ENCODE measurements at regions not wholly inside any gene's neighbourhood (a gene's known extent, or its start where the extent isn't known, plus 50 kb on each side); places are given as distances from the start of the nearest gene placed in this dataset.
"Not testable (repeated sequence)": the region's sequence is repeated elsewhere in the genome, so short reads cannot be mapped to it uniquely, and the experiment has no call there.

DNA sequence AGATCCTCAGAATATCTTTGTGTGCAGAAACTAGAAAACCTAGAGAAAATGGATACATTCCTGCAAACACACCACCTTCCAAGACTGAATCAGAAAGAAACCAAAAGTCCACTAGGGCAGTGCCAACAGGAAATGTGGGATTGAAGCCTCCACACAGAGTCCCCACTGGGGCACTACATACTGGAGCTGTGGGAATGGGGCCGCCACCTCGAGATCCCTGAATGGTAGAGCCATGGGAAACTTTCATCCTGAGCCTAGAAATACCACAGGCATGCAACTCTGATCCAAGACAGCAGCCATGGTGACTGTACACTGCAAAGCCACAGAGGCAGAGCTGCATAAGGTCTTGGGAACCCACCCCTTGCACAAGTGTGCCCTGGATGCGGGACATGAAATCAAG, 4465.5 kb upstream of the OR11H1 start:
- TF ChIP-seq, protein P1, sequence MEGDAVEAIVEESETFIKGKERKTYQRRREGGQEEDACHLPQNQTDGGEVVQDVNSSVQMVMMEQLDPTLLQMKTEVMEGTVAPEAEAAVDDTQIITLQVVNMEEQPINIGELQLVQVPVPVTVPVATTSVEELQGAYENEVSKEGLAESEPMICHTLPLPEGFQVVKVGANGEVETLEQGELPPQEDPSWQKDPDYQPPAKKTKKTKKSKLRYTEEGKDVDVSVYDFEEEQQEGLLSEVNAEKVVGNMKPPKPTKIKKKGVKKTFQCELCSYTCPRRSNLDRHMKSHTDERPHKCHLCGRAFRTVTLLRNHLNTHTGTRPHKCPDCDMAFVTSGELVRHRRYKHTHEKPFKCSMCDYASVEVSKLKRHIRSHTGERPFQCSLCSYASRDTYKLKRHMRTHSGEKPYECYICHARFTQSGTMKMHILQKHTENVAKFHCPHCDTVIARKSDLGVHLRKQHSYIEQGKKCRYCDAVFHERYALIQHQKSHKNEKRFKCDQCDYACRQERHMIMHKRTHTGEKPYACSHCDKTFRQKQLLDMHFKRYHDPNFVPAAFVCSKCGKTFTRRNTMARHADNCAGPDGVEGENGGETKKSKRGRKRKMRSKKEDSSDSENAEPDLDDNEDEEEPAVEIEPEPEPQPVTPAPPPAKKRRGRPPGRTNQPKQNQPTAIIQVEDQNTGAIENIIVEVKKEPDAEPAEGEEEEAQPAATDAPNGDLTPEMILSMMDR (IDR thresholded peaks at IDR 0.05; ENCODE audit: poor library complexity, severe bottlenecking), result not testable (repeated sequence)
- TF ChIP-seq EZH2 (IDR thresholded peaks at IDR 0.05; ENCODE audit: borderline replicate concordance, insufficient read depth, low read length, poor library complexity, severe bottlenecking); POLR2AphosphoS5 (IDR thresholded peaks at IDR 0.05): not testable (repeated sequence)
- TF ChIP-seq, protein P2, sequence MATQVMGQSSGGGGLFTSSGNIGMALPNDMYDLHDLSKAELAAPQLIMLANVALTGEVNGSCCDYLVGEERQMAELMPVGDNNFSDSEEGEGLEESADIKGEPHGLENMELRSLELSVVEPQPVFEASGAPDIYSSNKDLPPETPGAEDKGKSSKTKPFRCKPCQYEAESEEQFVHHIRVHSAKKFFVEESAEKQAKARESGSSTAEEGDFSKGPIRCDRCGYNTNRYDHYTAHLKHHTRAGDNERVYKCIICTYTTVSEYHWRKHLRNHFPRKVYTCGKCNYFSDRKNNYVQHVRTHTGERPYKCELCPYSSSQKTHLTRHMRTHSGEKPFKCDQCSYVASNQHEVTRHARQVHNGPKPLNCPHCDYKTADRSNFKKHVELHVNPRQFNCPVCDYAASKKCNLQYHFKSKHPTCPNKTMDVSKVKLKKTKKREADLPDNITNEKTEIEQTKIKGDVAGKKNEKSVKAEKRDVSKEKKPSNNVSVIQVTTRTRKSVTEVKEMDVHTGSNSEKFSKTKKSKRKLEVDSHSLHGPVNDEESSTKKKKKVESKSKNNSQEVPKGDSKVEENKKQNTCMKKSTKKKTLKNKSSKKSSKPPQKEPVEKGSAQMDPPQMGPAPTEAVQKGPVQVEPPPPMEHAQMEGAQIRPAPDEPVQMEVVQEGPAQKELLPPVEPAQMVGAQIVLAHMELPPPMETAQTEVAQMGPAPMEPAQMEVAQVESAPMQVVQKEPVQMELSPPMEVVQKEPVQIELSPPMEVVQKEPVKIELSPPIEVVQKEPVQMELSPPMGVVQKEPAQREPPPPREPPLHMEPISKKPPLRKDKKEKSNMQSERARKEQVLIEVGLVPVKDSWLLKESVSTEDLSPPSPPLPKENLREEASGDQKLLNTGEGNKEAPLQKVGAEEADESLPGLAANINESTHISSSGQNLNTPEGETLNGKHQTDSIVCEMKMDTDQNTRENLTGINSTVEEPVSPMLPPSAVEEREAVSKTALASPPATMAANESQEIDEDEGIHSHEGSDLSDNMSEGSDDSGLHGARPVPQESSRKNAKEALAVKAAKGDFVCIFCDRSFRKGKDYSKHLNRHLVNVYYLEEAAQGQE (IDR thresholded peaks at IDR 0.05; ENCODE audit: borderline replicate concordance), result not testable (repeated sequence)
